ENCODE measurements at regions not wholly inside any gene's neighbourhood (a gene's known extent, or its start where the extent isn't known, plus 50 kb on each side); places are given as distances from the start of the nearest gene placed in this dataset.

GRCh38 chr20:6504826-6505225 is 262.7 kb upstream of the BMP2 start:
- Histone ChIP-seq H3K27ac (ENCODE audit: low read length) (no peak overlapping the region), H3K27me3 (ENCODE audit: low read depth, low read length) (no peaks in the 10 kb centered on the region), H3K9ac (ENCODE audit: low read length) (no peak overlapping the region), H2AFZ (ENCODE audit: low read depth, low read length) (no peak overlapping the region), H3K9me3 (ENCODE audit: insufficient read depth, low read length) (no peaks in the 10 kb centered on the region), H3K79me2 (ENCODE audit: low read length) (no peaks in the 10 kb centered on the region), H3K4me2 (ENCODE audit: low read length) (no peak overlapping the region), H3K36me3 (replicated peaks; ENCODE audit: low read depth, low read length) (no peaks in the 10 kb centered on the region), H3K4me1 (ENCODE audit: low read length) (no peaks in the 10 kb centered on the region), H3K4me3 (ENCODE audit: low read length) (no peak overlapping the region), H4K20me1 (ENCODE audit: insufficient read depth, low read length) (no peaks in the 10 kb centered on the region)
- TF ChIP-seq CTCF (IDR thresholded peaks at IDR 0.05; ENCODE audit: low read depth, low read length) (no peak), EZH2phosphoT487 (IDR thresholded peaks at IDR 0.05; ENCODE audit: low read depth) (no peak)

GRCh38 chr20:6504179-6504578 is 263.3 kb upstream of the BMP2 start:
- Histone ChIP-seq H3K27me3 (ENCODE audit: low read depth, low read length) (no peaks in the 10 kb centered on the region), H3K4me3 (ENCODE audit: low read length) (no peak overlapping the region), H3K4me2 (ENCODE audit: low read length) (no peak overlapping the region), H3K9me3 (ENCODE audit: insufficient read depth, low read length) (no peaks in the 10 kb centered on the region), H3K9ac (ENCODE audit: low read length) (no peak overlapping the region), H3K27ac (ENCODE audit: low read length) (no peak overlapping the region), H3K79me2 (ENCODE audit: low read length) (no peaks in the 10 kb centered on the region), H3K36me3 (replicated peaks; ENCODE audit: low read depth, low read length) (no peaks in the 10 kb centered on the region), H3K4me1 (ENCODE audit: low read length) (no peaks in the 10 kb centered on the region), H2AFZ (ENCODE audit: low read depth, low read length) (no peak overlapping the region), H4K20me1 (ENCODE audit: insufficient read depth, low read length) (no peaks in the 10 kb centered on the region)
- no peak for TF ChIP-seq CTCF (IDR thresholded peaks at IDR 0.05; ENCODE audit: low read depth, low read length)
- TF ChIP-seq EZH2phosphoT487 (IDR thresholded peaks at IDR 0.05; ENCODE audit: low read depth): no peak

- Histone ChIP-seq H3K27me3 (ENCODE audit: low read depth, low read length) (no peaks in the 10 kb centered on the region), H3K27ac (ENCODE audit: low read length) (no peak overlapping the region), H3K36me3 (replicated peaks; ENCODE audit: low read depth, low read length) (no peaks in the 10 kb centered on the region), H4K20me1 (ENCODE audit: insufficient read depth, low read length) (no peaks in the 10 kb centered on the region), H3K9ac (ENCODE audit: low read length) (no peak overlapping the region), H3K9me3 (ENCODE audit: insufficient read depth, low read length) (no peaks in the 10 kb centered on the region), H3K4me2 (ENCODE audit: low read length) (no peak overlapping the region), H3K4me1 (ENCODE audit: low read length) (no peaks in the 10 kb centered on the region), H2AFZ (ENCODE audit: low read depth, low read length) (no peak overlapping the region), H3K79me2 (ENCODE audit: low read length) (no peaks in the 10 kb centered on the region), H3K4me3 (ENCODE audit: low read length) (no peak overlapping the region)
- no peak for TF ChIP-seq EZH2phosphoT487 (IDR thresholded peaks at IDR 0.05; ENCODE audit: low read depth)
- no peak for TF ChIP-seq CTCF (IDR thresholded peaks at IDR 0.05; ENCODE audit: low read depth, low read length)
Measured at GRCh38 chr20:6502999-6503398, 264.5 kb upstream of the BMP2 start.

GRCh38 chr20:6502219-6502618 is 265.3 kb upstream of the BMP2 start:
- no peaks in the 10 kb centered on the region for H3K9me3 ChIP-seq (ENCODE audit: insufficient read depth, low read length)
- no peak overlapping the region for H3K4me3 ChIP-seq (ENCODE audit: low read length)
- H3K4me1 ChIP-seq (ENCODE audit: low read length): no peaks in the 10 kb centered on the region
- H3K9ac ChIP-seq (ENCODE audit: low read length): no peak overlapping the region
- no peaks in the 10 kb centered on the region for H3K79me2 ChIP-seq (ENCODE audit: low read length)
- no peak overlapping the region for H2AFZ ChIP-seq (ENCODE audit: low read depth, low read length)
- H3K4me2 ChIP-seq (ENCODE audit: low read length): no peak overlapping the region
- no peaks in the 10 kb centered on the region for H4K20me1 ChIP-seq (ENCODE audit: insufficient read depth, low read length)
- H3K36me3 ChIP-seq (replicated peaks; ENCODE audit: low read depth, low read length): no peaks in the 10 kb centered on the region
- no peaks in the 10 kb centered on the region for H3K27me3 ChIP-seq (ENCODE audit: low read depth, low read length)
- no peak for TF ChIP-seq CTCF (IDR thresholded peaks at IDR 0.05; ENCODE audit: low read depth, low read length)
- H3K27ac ChIP-seq (ENCODE audit: low read length): no peak overlapping the region
